MCF 10A (cell line): ENCODE measurements at regions not wholly inside any gene's neighbourhood (a gene's known extent, or its start where the extent isn't known, plus 50 kb on each side); places are given as distances from the start of the nearest gene placed in this dataset.

Experiments used
- BruUV-seq: library from RNA; stranded (reverse); fragments of 400-500 nt; replicated peaks from 2 replicates; lab custom pipeline; 2021; lab: Mats Ljungman, UMichigan
- CTCF ChIA-PET: fragments of 300-600 bp; sonication (Branson Sonifier 250); formaldehyde crosslinking; extraction: SDS; loops from one replicate; lab custom pipeline; 2021; ENCODE audit warnings: antibody characterized with exemption, inconsistent platforms; lab: Yijun Ruan, JAX
- POLR2A ChIA-PET: fragments of 300-600, 350-650 bp; sonication (Branson Sonifier 250); formaldehyde crosslinking; extraction: SDS; loops from one replicate; lab custom pipeline; 2020; ENCODE audit warnings: antibody characterized with exemption, inconsistent platforms; lab: Yijun Ruan, JAX
- DNase-seq: peaks from one replicate; pipeline ENCODE4 v3.0.0-alpha.2; 2018; ENCODE audit not compliant: unreplicated experiment
- H3K27ac Mint-ChIP-seq: one replicate; pipeline ENCODE4 v1.8.0; 2022; ENCODE audit warnings: mild to moderate bottlenecking, low read depth, mixed read lengths; ENCODE audit not compliant: unreplicated experiment
- H3K27me3 Mint-ChIP-seq: one replicate; pipeline ENCODE4 v1.8.0; 2022; ENCODE audit warnings: mixed read lengths; ENCODE audit not compliant: insufficient read depth, unreplicated experiment
- H3K36me3 Mint-ChIP-seq: one replicate; pipeline ENCODE4 v1.8.0; 2022; ENCODE audit warnings: mild to moderate bottlenecking, moderate library complexity, mixed read lengths; ENCODE audit not compliant: insufficient read depth, unreplicated experiment
- H3K4me1 Mint-ChIP-seq: one replicate; pipeline ENCODE4 v1.8.0; 2022; ENCODE audit warnings: mixed read lengths; ENCODE audit not compliant: insufficient read depth, unreplicated experiment
- H3K4me3 Mint-ChIP-seq: one replicate; pipeline ENCODE4 v1.8.0; 2022; ENCODE audit warnings: mild to moderate bottlenecking, moderate library complexity, mixed read lengths; ENCODE audit not compliant: unreplicated experiment
- H3K9me3 Mint-ChIP-seq: one replicate; pipeline ENCODE4 v1.8.0; 2022; ENCODE audit warnings: mixed read lengths; ENCODE audit not compliant: unreplicated experiment
- intact Hi-C: fragments of 100-400 bp; cut with micrococcal nuclease; formaldehyde crosslinking; loops from 2 replicates; pipeline ENCODE4 v1.14.1; 2022
- TF ChIP-seq, protein P1 (sequence below): fragments of 200-600 bp; IDR thresholded peaks from one replicate; pipeline ENCODE4 v1.8.0; 2022; ENCODE audit warnings: antibody characterized with exemption, mild to moderate bottlenecking; ENCODE audit not compliant: unreplicated experiment

DNA sequence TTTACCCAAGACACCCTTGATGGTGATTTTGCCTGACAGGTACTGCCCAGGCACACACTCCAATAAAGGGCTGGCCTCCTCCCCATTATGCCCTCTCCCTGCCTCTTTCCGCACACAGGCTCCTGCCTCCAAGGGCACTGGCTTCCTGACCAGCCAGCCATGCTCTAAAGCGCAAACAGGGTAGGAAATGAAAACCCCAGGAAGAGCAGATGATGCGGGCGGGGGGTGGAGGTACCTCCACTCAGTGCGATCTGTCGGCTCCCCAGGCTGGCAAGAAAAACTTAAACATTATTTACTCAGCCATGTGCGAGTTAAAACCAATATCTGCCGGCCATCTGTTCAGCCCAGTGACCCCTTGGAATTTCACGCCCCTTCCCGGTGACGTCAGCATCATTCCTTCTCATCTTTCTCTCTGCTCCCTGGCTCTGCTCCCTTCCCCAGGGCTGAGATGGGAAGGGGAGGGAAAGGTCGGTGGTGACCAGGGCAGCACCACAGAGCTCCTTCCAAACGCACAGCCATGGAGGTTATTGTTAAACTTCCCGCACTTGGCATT, 262.5 kb downstream of the CBLN1 start:
- TF ChIP-seq, protein P1, sequence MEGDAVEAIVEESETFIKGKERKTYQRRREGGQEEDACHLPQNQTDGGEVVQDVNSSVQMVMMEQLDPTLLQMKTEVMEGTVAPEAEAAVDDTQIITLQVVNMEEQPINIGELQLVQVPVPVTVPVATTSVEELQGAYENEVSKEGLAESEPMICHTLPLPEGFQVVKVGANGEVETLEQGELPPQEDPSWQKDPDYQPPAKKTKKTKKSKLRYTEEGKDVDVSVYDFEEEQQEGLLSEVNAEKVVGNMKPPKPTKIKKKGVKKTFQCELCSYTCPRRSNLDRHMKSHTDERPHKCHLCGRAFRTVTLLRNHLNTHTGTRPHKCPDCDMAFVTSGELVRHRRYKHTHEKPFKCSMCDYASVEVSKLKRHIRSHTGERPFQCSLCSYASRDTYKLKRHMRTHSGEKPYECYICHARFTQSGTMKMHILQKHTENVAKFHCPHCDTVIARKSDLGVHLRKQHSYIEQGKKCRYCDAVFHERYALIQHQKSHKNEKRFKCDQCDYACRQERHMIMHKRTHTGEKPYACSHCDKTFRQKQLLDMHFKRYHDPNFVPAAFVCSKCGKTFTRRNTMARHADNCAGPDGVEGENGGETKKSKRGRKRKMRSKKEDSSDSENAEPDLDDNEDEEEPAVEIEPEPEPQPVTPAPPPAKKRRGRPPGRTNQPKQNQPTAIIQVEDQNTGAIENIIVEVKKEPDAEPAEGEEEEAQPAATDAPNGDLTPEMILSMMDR, result no peak
- BruUV-seq, result no TSS peak
- no peak for DNase-seq
- Mint-ChIP-seq H3K27me3 (peaks cover 11% of the 10 kb centered on the region), H3K4me3 (no peak overlapping the region), H3K9me3 (no peaks in the 10 kb centered on the region), H3K36me3 (no peaks in the 10 kb centered on the region), H3K27ac (no peak overlapping the region), H3K4me1 (peaks cover 34% of the 10 kb centered on the region)
- ChIA-PET CTCF (interaction anchor here (1.1 kb wide), 1 partner anchor 14 kb away, joined by 4 read pairs; no protein-coding TSS in a partner anchor), POLR2A (no interaction called here)
- intact Hi-C loops, result no loop called here

GRCh38 chr16:49018259-49018931, 263.2 kb downstream of the CBLN1 start:
- POLR2A ChIA-PET, result no interaction called here
- DNase-seq, result no peak
- CTCF ChIA-PET, result interaction anchor here (0.6 to 1.1 kb wide), 3 partner anchors 12 to 14 kb away, joined by 3 to 6 read pairs (median 4); no protein-coding TSS in a partner anchor
- H3K4me1 Mint-ChIP-seq, result peaks cover 26% of the 10 kb centered on the region
- intact Hi-C loops, result no loop called here
- no peaks in the 10 kb centered on the region for H3K9me3 Mint-ChIP-seq
- H3K4me3 Mint-ChIP-seq, result no peak overlapping the region
- peaks cover 16% of the 10 kb centered on the region for H3K27me3 Mint-ChIP-seq
- TF ChIP-seq, protein P1, result no peak
- no peaks in the 10 kb centered on the region for H3K36me3 Mint-ChIP-seq
- no TSS peak for BruUV-seq
- no peak overlapping the region for H3K27ac Mint-ChIP-seq

GRCh38 chr16:49017501-49017900, 264.1 kb downstream of the CBLN1 start:
- Mint-ChIP-seq H3K27me3 (peaks cover 16% of the 10 kb centered on the region), H3K9me3 (no peaks in the 10 kb centered on the region), H3K4me1 (peaks cover 17% of the 10 kb centered on the region), H3K27ac (no peak overlapping the region), H3K4me3 (no peak overlapping the region), H3K36me3 (no peaks in the 10 kb centered on the region)
- intact Hi-C loops, result no loop called here
- POLR2A ChIA-PET, result no interaction called here
- no peak for DNase-seq
- BruUV-seq, result no TSS peak
- TF ChIP-seq, protein P1, result no peak
- CTCF ChIA-PET, result no interaction called here

DNA sequence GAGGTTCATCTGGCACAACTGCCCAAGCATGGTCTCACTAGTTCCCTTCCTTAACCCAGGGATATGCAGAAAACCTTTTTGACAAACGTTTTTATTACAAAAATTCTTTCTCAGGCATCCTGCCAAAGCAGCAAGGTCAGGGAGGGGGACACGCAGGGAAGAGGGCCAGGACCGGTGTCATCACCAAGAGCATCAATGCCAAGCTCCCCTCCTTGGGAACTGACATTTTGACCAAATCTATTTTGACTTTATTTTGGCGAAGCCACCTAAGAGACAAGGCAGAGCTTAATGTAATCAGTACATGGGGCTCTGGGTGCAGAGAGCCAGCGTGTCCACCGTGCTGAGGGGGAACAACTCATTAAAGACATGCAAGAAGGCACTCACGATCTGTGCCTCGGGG, 265.2 kb downstream of the CBLN1 start:
- TF ChIP-seq, protein P1, result no peak
- H3K27ac Mint-ChIP-seq, result no peak overlapping the region
- no peaks in the 10 kb centered on the region for H3K36me3 Mint-ChIP-seq
- no peak overlapping the region for H3K4me3 Mint-ChIP-seq
- intact Hi-C loops, result no loop called here
- peaks cover 16% of the 10 kb centered on the region for H3K27me3 Mint-ChIP-seq
- DNase-seq, result no peak
- CTCF ChIA-PET, result interaction anchor here (0.7 kb wide), 1 partner anchor 509 kb away, joined by 3 read pairs; no protein-coding TSS in a partner anchor
- no TSS peak for BruUV-seq
- H3K9me3 Mint-ChIP-seq, result no peaks in the 10 kb centered on the region
- H3K4me1 Mint-ChIP-seq, result peaks cover 11% of the 10 kb centered on the region
- POLR2A ChIA-PET, result no interaction called here
